ENCODE measurements at regions not wholly inside any gene's neighbourhood (a gene's known extent, or its start where the extent isn't known, plus 50 kb on each side); places are given as distances from the start of the nearest gene placed in this dataset.
"Not testable (repeated sequence)": the region's sequence is repeated elsewhere in the genome, so short reads cannot be mapped to it uniquely, and the experiment has no call there.

DNA sequence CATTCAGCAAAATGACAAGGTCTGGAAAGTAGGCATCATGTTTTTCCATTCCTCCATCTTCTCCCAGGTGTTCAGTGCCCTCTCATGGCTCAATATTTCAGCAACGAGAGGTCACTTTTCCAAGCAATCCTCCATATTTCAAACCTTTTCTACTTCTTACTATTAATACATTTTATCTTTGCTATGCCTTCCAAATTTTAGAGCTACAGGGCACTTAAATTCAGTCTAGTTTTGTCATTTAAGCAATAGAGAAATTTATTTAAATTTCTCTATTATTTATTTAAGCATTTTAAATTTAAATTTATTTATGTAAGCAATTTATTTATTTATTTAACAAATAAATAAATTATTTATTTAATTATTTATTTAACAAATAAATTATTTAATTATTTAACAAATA, 305.1 kb upstream of the ANXA10 start:
- WGBS (ENCODE audit: insufficient coverage, low lambda C conversion rate), result 88% methylated on average over 1 of the region's 1 CpG
- Histone ChIP-seq H3K4me3 (ENCODE audit: low read length) (no peak overlapping the region), H3K27ac (ENCODE audit: low read length) (no peak overlapping the region), H3K27me3 (ENCODE audit: control insufficient read depth, insufficient read depth, low read length) (no peaks in the 10 kb centered on the region), H3K36me3 (ENCODE audit: control insufficient read depth, insufficient read depth, low read length) (no peaks in the 10 kb centered on the region), H3K4me1 (ENCODE audit: control insufficient read depth, insufficient read depth, low read length) (no peaks in the 10 kb centered on the region), H3K9me3 (ENCODE audit: control insufficient read depth, low read depth, low read length) (no peaks in the 10 kb centered on the region)
- no peak for DNase-seq

DNA sequence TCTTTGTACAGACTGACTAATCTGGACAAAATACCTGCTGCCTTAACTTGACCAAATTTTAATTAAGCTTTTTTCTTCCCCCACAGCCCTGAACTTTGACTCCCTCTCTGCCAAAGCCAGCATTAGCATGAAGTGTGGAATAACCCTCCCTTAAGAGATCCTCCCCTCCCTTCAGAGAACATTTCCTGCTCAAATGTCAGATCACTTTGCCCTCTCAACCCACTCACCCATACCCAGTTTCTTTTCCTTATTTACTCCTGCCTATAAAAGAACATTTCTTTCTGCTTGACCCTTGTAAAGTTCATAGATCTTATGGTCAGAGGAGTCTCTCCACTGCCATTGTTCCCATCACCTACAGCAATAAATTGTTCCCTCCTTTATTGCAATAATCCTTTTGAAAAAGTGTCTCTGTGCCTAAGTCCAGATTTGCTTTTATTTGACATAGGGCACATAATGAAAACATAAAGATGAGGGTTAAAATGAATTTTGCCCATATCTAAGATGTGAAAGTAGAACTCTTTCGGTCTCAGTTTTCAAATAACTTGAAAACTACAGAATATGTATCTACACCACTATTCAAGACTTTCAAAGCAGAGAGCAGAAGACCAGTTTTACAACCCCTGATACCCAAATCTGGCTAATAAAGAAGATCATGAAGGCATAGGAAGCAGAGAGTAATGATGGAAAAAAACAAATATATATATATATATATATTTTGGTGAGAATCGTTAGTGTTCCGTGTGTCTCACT, 289.7 kb upstream of the ANXA10 start:
- DNase-seq, result no peak
- no peaks in the 10 kb centered on the region for H3K27me3 ChIP-seq (ENCODE audit: control insufficient read depth, insufficient read depth, low read length)
- H3K4me1 ChIP-seq (ENCODE audit: control insufficient read depth, insufficient read depth, low read length), result no peaks in the 10 kb centered on the region
- WGBS (ENCODE audit: insufficient coverage, low lambda C conversion rate), result 100% methylated on average over 1 of the region's 3 CpGs
- no peak overlapping the region for H3K27ac ChIP-seq (ENCODE audit: low read length)
- H3K4me3 ChIP-seq (ENCODE audit: low read length), result no peak overlapping the region
- no peaks in the 10 kb centered on the region for H3K36me3 ChIP-seq (ENCODE audit: control insufficient read depth, insufficient read depth, low read length)
- H3K9me3 ChIP-seq (ENCODE audit: control insufficient read depth, low read depth, low read length), result no peaks in the 10 kb centered on the region

DNA sequence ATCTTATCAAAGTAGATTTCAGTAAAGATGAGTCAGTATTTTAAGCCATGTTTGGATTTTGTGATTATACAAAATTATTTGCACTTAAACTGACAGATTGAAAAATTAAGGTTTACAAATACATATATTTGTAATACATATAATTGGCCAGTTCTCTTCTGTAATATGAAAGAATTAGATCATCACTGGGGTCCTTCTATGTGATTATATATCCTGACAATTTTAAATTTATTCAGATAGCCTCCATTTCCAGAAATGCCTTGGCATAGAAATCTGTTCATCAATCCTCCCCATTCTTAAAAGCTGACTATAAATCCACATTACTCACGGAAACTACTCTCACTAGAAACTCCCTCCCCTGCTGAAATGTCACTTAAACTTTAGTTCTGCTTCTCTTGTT, 280.4 kb upstream of the ANXA10 start:
- Histone ChIP-seq H3K4me3 (ENCODE audit: low read length) (no peak overlapping the region), H3K36me3 (ENCODE audit: control insufficient read depth, insufficient read depth, low read length) (no peaks in the 10 kb centered on the region), H3K27me3 (ENCODE audit: control insufficient read depth, insufficient read depth, low read length) (no peaks in the 10 kb centered on the region), H3K9me3 (ENCODE audit: control insufficient read depth, low read depth, low read length) (peaks cover 5% of the 10 kb centered on the region), H3K27ac (ENCODE audit: low read length) (no peak overlapping the region), H3K4me1 (ENCODE audit: control insufficient read depth, insufficient read depth, low read length) (no peaks in the 10 kb centered on the region)
- 100% methylated on average over 1 of the region's 1 CpG for WGBS (ENCODE audit: insufficient coverage, low lambda C conversion rate)
- no peak for DNase-seq

- no peak for DNase-seq
- H3K4me3 ChIP-seq (ENCODE audit: low read length), result no peak overlapping the region
- H3K27me3 ChIP-seq (ENCODE audit: control insufficient read depth, insufficient read depth, low read length), result no peaks in the 10 kb centered on the region
- H3K27ac ChIP-seq (ENCODE audit: low read length), result no peak overlapping the region
- WGBS (ENCODE audit: insufficient coverage, low lambda C conversion rate), result 60% methylated on average over 1 of the region's 2 CpGs
- H3K36me3 ChIP-seq (ENCODE audit: control insufficient read depth, insufficient read depth, low read length), result no peaks in the 10 kb centered on the region
- no peaks in the 10 kb centered on the region for H3K4me1 ChIP-seq (ENCODE audit: control insufficient read depth, insufficient read depth, low read length)
- no peaks in the 10 kb centered on the region for H3K9me3 ChIP-seq (ENCODE audit: control insufficient read depth, low read depth, low read length)
These were observed 266.1 kb upstream of the ANXA10 start for GRCh38 chr4:167826281-167826680.

- H3K36me3 ChIP-seq (ENCODE audit: control insufficient read depth, insufficient read depth, low read length), result no peaks in the 10 kb centered on the region
- H3K4me1 ChIP-seq (ENCODE audit: control insufficient read depth, insufficient read depth, low read length), result no peaks in the 10 kb centered on the region
- no peaks in the 10 kb centered on the region for H3K9me3 ChIP-seq (ENCODE audit: control insufficient read depth, low read depth, low read length)
- H3K27ac ChIP-seq (ENCODE audit: low read length), result no peak overlapping the region
- H3K27me3 ChIP-seq (ENCODE audit: control insufficient read depth, insufficient read depth, low read length), result no peaks in the 10 kb centered on the region
- no peak for DNase-seq
- H3K4me3 ChIP-seq (ENCODE audit: low read length), result no peak overlapping the region
These were observed 260.5 kb upstream of the ANXA10 start for GRCh38 chr4:167831855-167832254.

DNA sequence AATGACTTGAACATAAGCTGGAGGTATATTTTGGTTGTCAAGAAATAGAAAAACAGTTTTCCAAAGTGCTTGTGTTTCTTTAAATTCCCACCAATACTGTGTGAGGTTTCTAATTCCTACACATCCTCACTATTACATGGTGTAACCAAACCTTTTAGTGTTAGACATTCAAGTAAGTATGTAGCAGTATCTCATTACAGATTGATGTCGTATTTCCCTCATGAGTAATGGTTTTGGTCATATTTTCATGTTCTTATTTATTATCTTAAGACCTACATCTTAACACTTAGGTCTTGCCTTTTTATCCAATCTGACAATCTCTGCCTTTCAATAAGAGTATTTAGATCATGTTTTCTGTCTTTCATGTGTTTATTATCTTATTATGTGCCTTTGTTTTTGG, 253.7 kb upstream of the ANXA10 start:
- Histone ChIP-seq H3K4me1 (ENCODE audit: control insufficient read depth, insufficient read depth, low read length) (no peaks in the 10 kb centered on the region), H3K27ac (ENCODE audit: low read length) (no peak overlapping the region), H3K9me3 (ENCODE audit: control insufficient read depth, low read depth, low read length) (no peaks in the 10 kb centered on the region), H3K4me3 (ENCODE audit: low read length) (no peak overlapping the region), H3K27me3 (ENCODE audit: control insufficient read depth, insufficient read depth, low read length) (no peaks in the 10 kb centered on the region), H3K36me3 (ENCODE audit: control insufficient read depth, insufficient read depth, low read length) (no peaks in the 10 kb centered on the region)
- DNase-seq, result no peak
- 80% methylated on average over 1 of the region's 1 CpG for WGBS (ENCODE audit: insufficient coverage, low lambda C conversion rate)

DNA sequence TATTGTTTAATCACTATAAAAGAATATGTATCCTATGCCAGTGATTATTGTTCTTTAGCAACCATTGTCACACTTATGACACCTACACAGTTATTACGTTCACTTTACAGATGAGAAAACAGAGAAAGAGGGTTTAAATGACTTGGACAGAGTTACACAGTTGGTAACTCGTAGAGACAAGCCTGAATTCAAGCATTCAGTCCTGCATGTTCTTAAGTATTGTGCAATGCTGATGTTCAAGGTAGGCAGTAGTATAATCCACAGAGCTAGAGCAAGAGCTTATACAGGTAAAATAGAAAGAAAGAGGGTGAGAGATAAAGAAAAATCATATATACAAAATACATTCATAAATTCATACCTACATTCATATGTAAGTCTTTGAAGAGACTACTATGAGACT, 249.8 kb upstream of the ANXA10 start:
- Histone ChIP-seq H3K4me1 (ENCODE audit: control insufficient read depth, insufficient read depth, low read length) (no peaks in the 10 kb centered on the region), H3K9me3 (ENCODE audit: control insufficient read depth, low read depth, low read length) (no peaks in the 10 kb centered on the region), H3K27me3 (ENCODE audit: control insufficient read depth, insufficient read depth, low read length) (no peaks in the 10 kb centered on the region), H3K36me3 (ENCODE audit: control insufficient read depth, insufficient read depth, low read length) (no peaks in the 10 kb centered on the region), H3K27ac (ENCODE audit: low read length) (no peak overlapping the region), H3K4me3 (ENCODE audit: low read length) (no peak overlapping the region)
- no CpG with 5 or more reads among the region's 2 CpGs for WGBS (ENCODE audit: insufficient coverage, low lambda C conversion rate)
- DNase-seq, result no peak

DNA sequence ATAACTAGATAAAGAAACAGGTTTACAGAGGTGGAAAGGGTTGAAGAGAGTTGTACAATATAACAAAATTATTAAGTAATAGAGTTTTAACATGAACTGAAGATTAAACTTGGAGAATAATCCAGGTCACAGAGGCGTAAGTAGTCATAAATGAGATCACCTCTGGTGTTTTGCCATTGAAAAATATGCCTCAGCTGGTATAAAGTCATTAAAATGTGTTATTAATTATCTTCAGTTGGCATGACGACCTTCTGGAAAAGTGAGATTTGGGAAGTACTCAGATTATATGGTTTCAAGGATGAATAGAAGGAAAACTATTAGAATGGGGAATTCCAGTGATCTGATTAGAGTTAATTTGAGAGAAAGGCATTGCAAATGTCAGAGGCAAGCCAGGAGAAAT, 237.5 kb upstream of the ANXA10 start:
- WGBS (ENCODE audit: insufficient coverage, low lambda C conversion rate), result 80% methylated on average over 1 of the region's 2 CpGs
- H3K4me3 ChIP-seq (ENCODE audit: low read length), result no peak overlapping the region
- H3K27me3 ChIP-seq (ENCODE audit: control insufficient read depth, insufficient read depth, low read length), result no peaks in the 10 kb centered on the region
- no peaks in the 10 kb centered on the region for H3K36me3 ChIP-seq (ENCODE audit: control insufficient read depth, insufficient read depth, low read length)
- H3K4me1 ChIP-seq (ENCODE audit: control insufficient read depth, insufficient read depth, low read length), result no peaks in the 10 kb centered on the region
- no peak overlapping the region for H3K27ac ChIP-seq (ENCODE audit: low read length)
- DNase-seq, result no peak
- peaks cover 2% of the 10 kb centered on the region for H3K9me3 ChIP-seq (ENCODE audit: control insufficient read depth, low read depth, low read length)

DNA sequence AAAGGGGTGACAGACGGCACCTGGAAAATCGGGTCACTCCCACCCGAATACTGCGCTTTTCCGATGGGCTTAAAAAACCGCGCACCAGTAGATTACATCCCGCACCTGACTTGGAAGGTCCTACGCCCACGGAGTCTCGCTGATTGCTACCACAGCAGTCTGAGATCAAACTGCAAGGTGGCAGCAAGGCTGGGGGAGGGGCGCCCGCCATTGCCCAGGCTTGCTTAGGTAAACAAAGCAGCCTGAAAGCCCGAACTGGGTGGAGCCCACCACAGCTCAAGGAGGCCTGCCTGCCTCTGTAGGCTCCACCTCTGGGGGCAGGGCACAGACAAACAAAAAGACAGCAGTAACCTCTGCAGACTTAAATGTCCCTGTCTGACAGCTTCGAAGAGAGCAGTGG, 234.2 kb upstream of the ANXA10 start:
- not testable (repeated sequence) for H3K27me3 ChIP-seq (ENCODE audit: control insufficient read depth, insufficient read depth, low read length); H3K27ac ChIP-seq (ENCODE audit: low read length); H3K9me3 ChIP-seq (ENCODE audit: control insufficient read depth, low read depth, low read length); H3K4me3 ChIP-seq (ENCODE audit: low read length); H3K4me1 ChIP-seq (ENCODE audit: control insufficient read depth, insufficient read depth, low read length); DNase-seq; H3K36me3 ChIP-seq (ENCODE audit: control insufficient read depth, insufficient read depth, low read length)
- WGBS (ENCODE audit: insufficient coverage, low lambda C conversion rate), result no CpG with 5 or more reads among the region's 15 CpGs

- WGBS (ENCODE audit: insufficient coverage, low lambda C conversion rate), result 100% methylated on average over 1 of the region's 3 CpGs
- H3K27ac ChIP-seq (ENCODE audit: low read length), result no peak overlapping the region
These were observed 225.1 kb upstream of the ANXA10 start for GRCh38 chr4:167867191-167867590.

GRCh38 chr4:167868163-167868562, 224.2 kb upstream of the ANXA10 start:
- no peak overlapping the region for H3K27ac ChIP-seq (ENCODE audit: low read length)
- no peaks in the 10 kb centered on the region for H3K4me1 ChIP-seq (ENCODE audit: control insufficient read depth, insufficient read depth, low read length)
- WGBS (ENCODE audit: insufficient coverage, low lambda C conversion rate), result 50% methylated on average over 1 of the region's 1 CpG
- no peaks in the 10 kb centered on the region for H3K36me3 ChIP-seq (ENCODE audit: control insufficient read depth, insufficient read depth, low read length)
- no peak for DNase-seq
- no peaks in the 10 kb centered on the region for H3K27me3 ChIP-seq (ENCODE audit: control insufficient read depth, insufficient read depth, low read length)
- no peak overlapping the region for H3K4me3 ChIP-seq (ENCODE audit: low read length)
- no peaks in the 10 kb centered on the region for H3K9me3 ChIP-seq (ENCODE audit: control insufficient read depth, low read depth, low read length)

More at GRCh38 chr4:167867191-167867590, 225.1 kb upstream of the ANXA10 start:
- H3K4me1 ChIP-seq (ENCODE audit: control insufficient read depth, insufficient read depth, low read length), result no peaks in the 10 kb centered on the region
- H3K27me3 ChIP-seq (ENCODE audit: control insufficient read depth, insufficient read depth, low read length), result no peaks in the 10 kb centered on the region
- DNase-seq, result no peak
- H3K4me3 ChIP-seq (ENCODE audit: low read length), result no peak overlapping the region
- H3K9me3 ChIP-seq (ENCODE audit: control insufficient read depth, low read depth, low read length), result no peaks in the 10 kb centered on the region
- no peaks in the 10 kb centered on the region for H3K36me3 ChIP-seq (ENCODE audit: control insufficient read depth, insufficient read depth, low read length)

Data from large intestine (tissue), 3 donors.